ENCODE measurements at regions not wholly inside any gene's neighbourhood (a gene's known extent, or its start where the extent isn't known, plus 50 kb on each side); places are given as distances from the start of the nearest gene placed in this dataset.

DNA sequence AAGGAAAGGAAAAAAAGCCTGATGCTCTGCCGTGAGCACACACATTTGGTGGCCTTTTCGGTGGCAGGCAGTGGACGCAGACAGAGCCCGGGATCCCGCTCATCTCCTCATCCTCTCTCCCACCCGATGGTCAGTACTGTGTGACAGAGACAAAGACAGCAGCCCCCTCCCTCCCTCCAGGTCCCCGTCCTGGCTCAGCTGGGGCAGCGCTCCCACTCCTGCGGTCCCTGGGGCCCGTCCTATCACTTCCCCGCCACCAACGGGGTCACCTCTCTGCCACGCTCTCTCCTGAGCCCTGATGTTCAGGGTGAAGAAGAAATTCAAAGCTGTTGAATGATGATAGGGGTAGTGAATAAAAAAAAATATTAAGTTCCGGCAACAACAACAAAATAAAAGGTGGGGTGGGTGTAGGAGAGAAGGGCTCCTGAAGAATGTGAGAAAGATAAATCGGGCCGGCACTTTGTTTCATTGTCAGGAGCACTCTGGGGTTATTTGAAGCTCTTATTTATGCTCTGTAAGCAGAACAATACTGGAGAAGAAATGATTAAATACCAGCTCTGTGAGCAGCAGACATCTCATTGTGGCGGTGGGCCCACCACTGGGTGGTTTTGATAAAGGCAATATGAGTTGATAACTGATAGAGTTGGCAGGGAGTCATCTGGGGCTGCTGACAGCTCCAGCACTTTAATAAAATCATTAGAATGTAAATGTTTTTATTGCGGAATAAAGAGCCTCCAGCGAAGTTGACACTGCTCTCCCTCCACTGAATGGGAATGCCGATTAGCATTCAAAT, 417.7 kb downstream of the IRX1 start:
- peaks cover 4% of the 10 kb centered on the region for H3K4me1 Mint-ChIP-seq
- intact Hi-C loops (cut with micrococcal nuclease) = no loop called here
- no peak overlapping the region for H3K4me3 Mint-ChIP-seq
- H3K27me3 Mint-ChIP-seq = no peaks in the 10 kb centered on the region
- DNase-seq (no peak), ATAC-seq (ENCODE audit: low read depth) (no peak)
- CTCF ChIA-PET = no interaction called here
- H3K36me3 Mint-ChIP-seq (ENCODE audit: low read depth) = no peaks in the 10 kb centered on the region
- no peak overlapping the region for H3K27ac Mint-ChIP-seq
- TF ChIP-seq, protein P1, sequence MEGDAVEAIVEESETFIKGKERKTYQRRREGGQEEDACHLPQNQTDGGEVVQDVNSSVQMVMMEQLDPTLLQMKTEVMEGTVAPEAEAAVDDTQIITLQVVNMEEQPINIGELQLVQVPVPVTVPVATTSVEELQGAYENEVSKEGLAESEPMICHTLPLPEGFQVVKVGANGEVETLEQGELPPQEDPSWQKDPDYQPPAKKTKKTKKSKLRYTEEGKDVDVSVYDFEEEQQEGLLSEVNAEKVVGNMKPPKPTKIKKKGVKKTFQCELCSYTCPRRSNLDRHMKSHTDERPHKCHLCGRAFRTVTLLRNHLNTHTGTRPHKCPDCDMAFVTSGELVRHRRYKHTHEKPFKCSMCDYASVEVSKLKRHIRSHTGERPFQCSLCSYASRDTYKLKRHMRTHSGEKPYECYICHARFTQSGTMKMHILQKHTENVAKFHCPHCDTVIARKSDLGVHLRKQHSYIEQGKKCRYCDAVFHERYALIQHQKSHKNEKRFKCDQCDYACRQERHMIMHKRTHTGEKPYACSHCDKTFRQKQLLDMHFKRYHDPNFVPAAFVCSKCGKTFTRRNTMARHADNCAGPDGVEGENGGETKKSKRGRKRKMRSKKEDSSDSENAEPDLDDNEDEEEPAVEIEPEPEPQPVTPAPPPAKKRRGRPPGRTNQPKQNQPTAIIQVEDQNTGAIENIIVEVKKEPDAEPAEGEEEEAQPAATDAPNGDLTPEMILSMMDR (IDR thresholded peaks at IDR 0.05) = no peak
- H3K9me3 Mint-ChIP-seq = no peaks in the 10 kb centered on the region
- POLR2A ChIA-PET = no interaction called here

DNA sequence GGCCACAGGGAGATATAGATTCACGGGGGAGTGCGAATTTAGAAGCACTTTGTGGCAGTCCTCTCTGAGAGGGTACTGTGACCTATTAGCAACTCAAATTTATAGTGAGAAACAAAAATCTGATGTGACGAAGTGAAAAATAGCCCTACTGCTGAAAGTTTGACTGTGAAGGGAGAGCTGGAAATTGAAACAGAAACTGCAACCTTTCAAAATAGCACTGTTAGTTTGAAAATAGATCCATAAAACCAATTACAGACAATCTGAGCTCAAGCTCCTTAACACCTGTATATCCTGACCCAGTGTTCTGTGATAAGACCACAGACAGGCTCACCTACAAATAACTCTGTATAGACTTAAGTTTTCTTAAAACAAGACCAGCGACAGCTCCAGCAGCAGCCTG, 420.1 kb downstream of the IRX1 start:
- ATAC-seq (ENCODE audit: low read depth) (no peak), DNase-seq (no peak)
- intact Hi-C loops (cut with micrococcal nuclease) = no loop called here
- no peaks in the 10 kb centered on the region for H3K9me3 Mint-ChIP-seq
- H3K27ac Mint-ChIP-seq = no peak overlapping the region
- ChIA-PET POLR2A (no interaction called here), CTCF (no interaction called here)
- no peaks in the 10 kb centered on the region for H3K27me3 Mint-ChIP-seq
- peaks cover 4% of the 10 kb centered on the region for H3K4me1 Mint-ChIP-seq
- H3K36me3 Mint-ChIP-seq (ENCODE audit: low read depth) = no peaks in the 10 kb centered on the region
- H3K4me3 Mint-ChIP-seq = no peak overlapping the region
- TF ChIP-seq, protein P1 (IDR thresholded peaks at IDR 0.05) = no peak

DNA sequence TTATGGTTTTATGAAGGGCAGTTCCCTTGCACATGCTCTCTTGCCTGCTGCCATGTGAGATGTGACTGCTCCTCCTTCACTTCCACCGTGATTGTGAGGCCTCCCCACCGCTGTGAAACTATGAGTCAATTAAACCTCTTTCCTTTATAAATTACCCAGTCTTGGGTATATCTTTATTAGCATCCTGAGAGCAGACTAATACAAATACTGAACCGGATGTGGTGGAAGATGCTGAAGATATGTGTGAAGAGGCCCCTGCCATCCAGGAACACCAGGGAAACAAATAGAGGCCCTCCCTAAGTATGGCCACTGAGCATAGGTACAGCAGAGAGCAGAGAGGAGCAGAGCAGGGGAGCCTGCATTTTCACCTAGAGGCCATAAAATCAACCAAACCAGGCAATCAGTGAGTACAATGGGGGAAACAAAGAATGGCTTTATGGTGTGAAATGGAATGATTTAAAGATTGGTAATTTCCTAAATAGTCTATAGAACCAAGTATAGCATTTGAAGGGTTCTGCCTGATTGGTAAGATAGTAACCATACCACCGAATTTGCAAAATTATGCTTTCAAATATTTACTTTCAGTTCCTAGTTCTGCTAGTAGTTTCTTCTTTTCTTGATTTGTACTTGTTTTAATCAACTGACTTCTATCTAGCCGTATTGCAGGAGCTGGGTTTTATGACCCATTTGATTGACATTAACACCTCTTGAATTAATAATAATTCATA, 421.6 kb downstream of the IRX1 start:
- ChIA-PET CTCF (no interaction called here), POLR2A (no interaction called here)
- ATAC-seq (ENCODE audit: low read depth) = no peak
- Mint-ChIP-seq H3K9me3 (no peaks in the 10 kb centered on the region), H3K36me3 (ENCODE audit: low read depth) (no peaks in the 10 kb centered on the region), H3K4me1 (peaks cover 4% of the 10 kb centered on the region), H3K4me3 (no peak overlapping the region), H3K27ac (no peak overlapping the region), H3K27me3 (no peaks in the 10 kb centered on the region)
- DNase-seq = no peak
- intact Hi-C loops (cut with micrococcal nuclease) = no loop called here
- TF ChIP-seq, protein P1 (IDR thresholded peaks at IDR 0.05) = no peak

DNA sequence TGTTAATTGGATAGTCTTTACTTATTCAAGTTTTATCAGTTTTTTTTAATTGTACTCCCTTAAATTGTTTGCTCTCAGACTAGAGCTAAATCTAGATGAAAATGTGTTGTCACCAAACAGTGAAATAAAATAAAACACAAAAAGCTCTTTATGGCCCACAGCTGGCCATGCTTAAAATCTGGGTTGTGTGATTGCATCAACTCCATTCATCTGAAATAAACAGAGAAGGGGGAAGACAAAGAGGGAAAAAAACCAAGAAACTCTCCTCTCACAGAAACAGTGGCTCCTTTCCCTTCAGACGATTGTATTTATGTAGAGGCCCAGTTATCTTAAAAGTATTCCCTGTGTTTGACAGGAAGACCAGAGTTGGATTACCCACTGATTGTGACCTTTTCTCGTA, 422.4 kb downstream of the IRX1 start:
- no peak overlapping the region for H3K4me3 Mint-ChIP-seq
- ChIA-PET CTCF (no interaction called here), POLR2A (no interaction called here)
- ATAC-seq (ENCODE audit: low read depth) (no peak), DNase-seq (no peak)
- no peaks in the 10 kb centered on the region for H3K36me3 Mint-ChIP-seq (ENCODE audit: low read depth)
- TF ChIP-seq, protein P1 (IDR thresholded peaks at IDR 0.05) = no peak
- H3K27me3 Mint-ChIP-seq = no peaks in the 10 kb centered on the region
- no peak overlapping the region for H3K27ac Mint-ChIP-seq
- peaks cover 8% of the 10 kb centered on the region for H3K4me1 Mint-ChIP-seq
- H3K9me3 Mint-ChIP-seq = no peaks in the 10 kb centered on the region
- intact Hi-C loops (cut with micrococcal nuclease) = no loop called here

DNA sequence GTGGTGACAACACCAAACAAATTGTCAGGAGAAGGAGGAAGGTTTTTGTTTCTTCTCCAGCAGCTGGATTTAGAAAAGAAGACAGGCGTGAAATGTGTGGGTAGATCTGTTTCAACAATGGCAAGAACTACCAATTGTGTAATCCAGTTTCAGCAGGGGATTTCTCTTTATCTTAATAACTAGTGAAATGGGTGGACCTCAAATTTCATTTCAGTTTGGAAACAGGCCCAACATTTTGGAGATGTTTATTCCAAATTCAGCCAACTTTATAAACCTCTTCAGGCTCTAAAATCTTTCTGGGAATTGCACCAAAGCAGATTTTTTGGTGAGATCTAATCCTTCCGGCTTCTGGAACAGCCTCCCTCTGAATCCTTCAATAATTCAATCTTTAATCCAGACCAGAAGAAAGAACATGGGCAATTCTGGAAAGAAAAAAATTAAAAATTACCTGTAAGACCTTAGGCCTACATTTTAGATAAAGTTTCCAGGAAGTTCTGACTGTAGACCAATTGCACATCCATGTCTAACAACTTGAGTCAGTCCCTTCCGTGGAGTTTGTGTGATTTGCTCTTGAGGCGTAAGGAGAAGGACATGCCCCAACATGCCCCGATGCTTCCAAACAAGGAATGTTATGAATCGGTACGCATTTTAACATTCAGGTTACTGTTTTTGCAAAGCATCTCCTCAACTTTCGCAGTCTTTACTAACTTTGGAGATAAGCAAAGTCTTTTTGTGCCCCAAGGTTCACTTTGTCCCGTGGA, 423.6 kb downstream of the IRX1 start:
- Mint-ChIP-seq H3K9me3 (no peaks in the 10 kb centered on the region), H3K4me3 (no peak overlapping the region), H3K27me3 (no peaks in the 10 kb centered on the region), H3K27ac (no peak overlapping the region), H3K36me3 (ENCODE audit: low read depth) (no peaks in the 10 kb centered on the region), H3K4me1 (peaks cover 8% of the 10 kb centered on the region)
- ChIA-PET CTCF (no interaction called here), POLR2A (no interaction called here)
- no peak for DNase-seq
- intact Hi-C loops (cut with micrococcal nuclease) = no loop called here
- TF ChIP-seq, protein P1 (IDR thresholded peaks at IDR 0.05) = no peak
- ATAC-seq (ENCODE audit: low read depth) = no peak

Measured in activated B cell treated with CpG ODN at 0.5 μM for 24 hours (primary cell).